Small intestine (tissue), 7 donors: ENCODE measurements at regions not wholly inside any gene's neighbourhood (a gene's known extent, or its start where the extent isn't known, plus 50 kb on each side); places are given as distances from the start of the nearest gene placed in this dataset.

Source experiments
- DNase-seq, 2 donors: peaks; one replicate each; pipeline versions ENCODE4 v3.0.0 to v3.0.0-alpha.2; 2013
- FAIRE-seq: peaks from 2 replicates; lab custom pipeline; 2012; peaks lifted over from hg19 to GRCh38; lab: Jason Lieb, UNC
- H3K27ac ChIP-seq, 3 donors: one replicate each; pipeline ENCODE4 v1.5.1; 2013; ENCODE audit warnings: low read length in 2 of 3, mild to moderate bottlenecking in 2 of 3, control low read depth in 1 of 3, inconsistent platforms in 1 of 3, low read depth in 1 of 3, moderate library complexity in 1 of 3
- H3K27me3 ChIP-seq, 3 donors: one replicate each; pipeline ENCODE4 v1.6.1; 2013; ENCODE audit warnings: low read length in 3 of 3, inconsistent platforms in 1 of 3; ENCODE audit not compliant: control insufficient read depth in 3 of 3, insufficient read depth in 3 of 3
- H3K36me3 ChIP-seq, 3 donors: one replicate each; pipeline ENCODE4 v1.6.1; 2013; ENCODE audit warnings: low read length in 3 of 3, inconsistent platforms in 1 of 3, low read depth in 1 of 3, mild to moderate bottlenecking in 1 of 3, moderate library complexity in 1 of 3; ENCODE audit not compliant: control insufficient read depth in 3 of 3, insufficient read depth in 2 of 3
- H3K4me1 ChIP-seq, 3 donors: one replicate each; pipeline ENCODE4 v1.6.1; 2013; ENCODE audit warnings: low read length in 2 of 3, inconsistent platforms in 1 of 3, low read depth in 1 of 3, mild to moderate bottlenecking in 1 of 3, moderate library complexity in 1 of 3; ENCODE audit not compliant: control insufficient read depth in 3 of 3, insufficient read depth in 2 of 3
- H3K4me3 ChIP-seq, 3 donors: one replicate each; pipeline ENCODE4 v1.5.1; 2013; ENCODE audit warnings: low read length in 3 of 3, control low read depth in 1 of 3, inconsistent platforms in 1 of 3, low read depth in 1 of 3, mild to moderate bottlenecking in 1 of 3, moderate library complexity in 1 of 3
- H3K9me3 ChIP-seq, 2 donors: one replicate each; pipeline ENCODE4 v1.6.1; 2013; ENCODE audit warnings: low read depth in 1 of 2, low read length in 1 of 2; ENCODE audit not compliant: control insufficient read depth in 2 of 2, insufficient read depth in 1 of 2
- WGBS, 3 donors: extraction: QIAGEN DNeasy Blood & Tissue Kit; methylation state at CpG; one replicate each; pipeline ENCODE4 v1.1.7; 2013; 5-methylcytosine and 5-hydroxymethylcytosine counted together
- donor health status: healthy with polysubstance abuse.
- donor health status: control.
- donor health status: control.
- donor health status: Bipolar disorder and iron deficiency.
- donor health status: healthy.

DNA sequence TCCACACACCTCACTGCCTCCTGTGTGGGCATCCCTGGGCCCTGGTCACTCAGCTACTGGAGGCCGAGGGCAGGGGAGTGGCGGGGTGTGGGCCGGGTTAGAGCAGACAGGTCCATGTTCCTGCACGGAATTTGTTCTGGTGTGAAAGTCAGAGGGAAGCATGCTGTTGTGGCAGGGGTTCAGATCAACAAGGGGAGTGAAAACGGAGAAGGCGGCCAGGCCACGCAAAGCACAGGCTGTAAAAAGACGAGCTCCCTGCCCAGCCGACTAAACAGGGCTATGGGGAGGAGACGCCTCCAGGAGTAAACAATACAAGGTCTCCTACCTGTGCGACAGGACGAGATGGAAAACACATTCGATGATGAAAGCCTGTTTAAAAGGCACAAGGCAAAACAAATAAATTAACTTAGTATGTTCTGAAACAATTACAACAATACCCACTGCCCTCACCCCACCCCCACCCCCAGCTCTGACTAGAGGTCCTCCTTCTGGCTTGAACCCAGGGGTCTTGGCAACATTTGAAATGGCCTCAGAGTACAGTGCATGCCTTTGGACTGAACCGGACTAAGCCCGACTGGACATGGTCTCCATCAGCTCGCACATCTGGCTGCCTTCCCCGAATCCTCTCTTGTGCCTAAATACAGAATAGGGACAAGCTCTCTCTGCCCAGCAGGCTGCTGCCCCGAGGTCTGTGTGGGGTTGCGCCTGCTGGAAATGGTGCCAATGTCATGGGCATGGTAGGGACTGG lies 274.9 kb upstream of the DIO3 start:
- no peak overlapping the region for H3K4me3 ChIP-seq
- no peaks in the 10 kb centered on the region for H3K9me3 ChIP-seq
- no peak for FAIRE-seq
- no peak overlapping the region for H3K27ac ChIP-seq
- no peaks in the 10 kb centered on the region for H3K36me3 ChIP-seq
- no peaks in the 10 kb centered on the region for H3K27me3 ChIP-seq
- DNase-seq = no peak
- peaks cover 0 to 14% (median 0%) of the 10 kb centered on the region in 3 donors for H3K4me1 ChIP-seq
- 76 to 81% (median 80%) methylated on average over 19 of the region's 19 CpGs for WGBS, 3 donors

DNA sequence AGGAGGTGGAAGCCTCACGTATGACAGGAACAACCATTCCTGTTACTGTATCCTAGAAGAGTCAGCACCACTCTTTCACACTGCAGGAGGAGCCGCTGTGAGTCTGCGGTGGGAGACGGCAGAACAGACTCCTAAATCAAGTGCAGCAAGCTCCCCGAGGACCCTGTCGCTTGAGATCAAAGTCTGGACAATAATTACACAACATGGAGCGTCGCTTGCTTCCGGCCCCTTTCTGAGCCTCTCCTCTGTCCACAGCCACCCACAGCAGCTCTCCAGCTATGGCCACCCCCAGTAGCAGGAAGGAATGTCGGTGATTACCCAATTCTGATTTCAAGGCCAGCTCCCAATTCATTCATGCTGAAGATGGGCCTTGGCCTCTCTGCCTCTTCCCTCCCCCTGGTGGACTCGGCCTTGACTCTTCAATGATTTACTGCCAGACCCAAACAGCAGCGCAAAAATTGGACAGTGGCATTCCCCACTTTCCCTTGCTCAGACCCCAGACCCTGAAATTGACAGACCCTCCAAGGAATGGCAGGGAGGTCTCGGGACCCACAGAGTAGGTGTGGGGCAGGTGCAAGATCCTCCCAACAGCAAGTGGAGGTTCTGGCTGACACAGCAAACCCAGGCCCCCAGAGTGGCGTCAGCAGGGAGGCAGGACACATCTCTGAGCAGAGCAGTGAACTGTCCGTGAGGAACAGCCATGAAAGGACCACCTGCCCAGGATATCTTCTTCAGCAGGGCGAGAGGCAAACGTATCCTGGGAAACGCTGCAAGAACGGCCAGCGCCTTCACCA lies 272.7 kb upstream of the DIO3 start:
- Histone ChIP-seq H3K9me3 (no peaks in the 10 kb centered on the region), H3K4me1 (peaks cover 0 to 14% (median 0%) of the 10 kb centered on the region in 3 donors), H3K36me3 (no peaks in the 10 kb centered on the region), H3K4me3 (no peak overlapping the region), H3K27ac (peak overlapping the region in 1 of 3 donors; percentile 54), H3K27me3 (no peaks in the 10 kb centered on the region)
- FAIRE-seq = no peak
- WGBS, 3 donors = 39 to 63% (median 56%) methylated on average over 20 of the region's 20 CpGs
- peak in 1 of 2 donors; percentile 68 for DNase-seq

DNA sequence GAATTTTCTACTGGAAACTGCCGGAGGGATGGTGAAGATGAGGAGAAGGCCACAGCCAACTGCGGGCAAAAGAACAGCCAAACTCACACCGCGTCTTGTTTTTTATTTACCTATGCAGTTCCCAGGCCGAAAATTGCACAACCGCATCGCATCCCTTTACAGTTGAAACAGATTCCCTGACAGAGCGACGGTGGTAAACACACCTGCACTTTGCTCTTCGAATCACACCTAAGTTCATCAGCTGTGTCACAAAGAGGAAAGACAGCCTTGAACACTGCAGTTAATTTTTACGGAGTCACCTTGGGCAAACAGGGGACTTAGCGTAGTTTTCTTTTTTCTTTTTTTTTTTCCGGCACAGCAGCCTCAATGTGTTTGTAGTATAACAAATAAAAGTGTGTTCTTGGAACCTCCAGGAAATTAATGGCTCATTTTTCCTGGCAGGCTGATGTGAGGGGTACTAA lies 272.0 kb upstream of the DIO3 start:
- DNase-seq (peak in 1 of 2 donors; percentile 91), FAIRE-seq (no peak)

DNA sequence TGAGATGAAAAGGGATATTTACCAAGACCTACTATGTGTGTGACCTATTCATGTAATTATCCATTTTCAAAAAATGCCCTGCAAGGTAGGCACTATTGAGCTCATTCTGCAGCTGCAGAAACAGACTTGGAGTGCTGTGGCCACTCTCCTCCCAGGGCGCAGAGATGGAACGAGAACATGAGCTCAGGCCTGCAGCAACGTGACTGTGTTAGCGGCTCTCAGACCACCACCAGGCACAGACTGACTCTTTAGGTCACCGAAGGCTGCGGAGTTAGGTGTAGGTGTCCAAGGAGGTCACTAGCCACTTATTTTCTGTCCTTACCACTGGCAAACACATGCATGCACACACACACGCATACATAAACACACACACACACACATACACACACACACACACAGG lies 271.4 kb upstream of the DIO3 start:
- DNase-seq = no peak
- Histone ChIP-seq H3K27ac (peak overlapping the region in 1 of 3 donors; percentile 8), H3K9me3 (peaks cover 0 to 3% of the 10 kb centered on the region in 2 donors), H3K27me3 (no peaks in the 10 kb centered on the region), H3K4me3 (no peak overlapping the region), H3K4me1 (peaks cover 0 to 14% (median 0%) of the 10 kb centered on the region in 3 donors), H3K36me3 (no peaks in the 10 kb centered on the region)
- FAIRE-seq = no peak
- 87 to 90% (median 88%) methylated on average over 7 of the region's 7 CpGs for WGBS, 3 donors

More for the DNA sequence above, 272.0 kb upstream of the DIO3 start:
- no peaks in the 10 kb centered on the region for H3K27me3 ChIP-seq
- H3K9me3 ChIP-seq = no peaks in the 10 kb centered on the region
- peak overlapping the region in 1 of 3 donors; percentile 54 for H3K27ac ChIP-seq
- no peaks in the 10 kb centered on the region for H3K36me3 ChIP-seq
- peaks cover 0 to 14% (median 0%) of the 10 kb centered on the region in 3 donors for H3K4me1 ChIP-seq
- 24 to 71% (median 45%) methylated on average over 13 of the region's 13 CpGs for WGBS, 3 donors
- H3K4me3 ChIP-seq = no peak overlapping the region

- H3K4me1 ChIP-seq = peaks cover 0 to 14% (median 0%) of the 10 kb centered on the region in 3 donors
- WGBS, 3 donors = 72 to 92% (median 90%) methylated on average over 6 of the region's 6 CpGs
- H3K27ac ChIP-seq = no peak overlapping the region
- peaks cover 0 to 9% of the 10 kb centered on the region in 2 donors for H3K9me3 ChIP-seq
- DNase-seq (no peak), FAIRE-seq (no peak)
- H3K36me3 ChIP-seq = no peaks in the 10 kb centered on the region
- H3K27me3 ChIP-seq = no peaks in the 10 kb centered on the region
- H3K4me3 ChIP-seq = no peak overlapping the region
Measured at GRCh38 chr14:101290611-101291010, 270.7 kb upstream of the DIO3 start.

- H3K27ac ChIP-seq = no peak overlapping the region
- H3K4me3 ChIP-seq = no peak overlapping the region
- H3K4me1 ChIP-seq = peaks cover 0 to 14% (median 0%) of the 10 kb centered on the region in 3 donors
- peaks cover 0 to under 1% (median 0%) of the 10 kb centered on the region in 3 donors for H3K27me3 ChIP-seq
- H3K36me3 ChIP-seq = no peaks in the 10 kb centered on the region
- WGBS, 3 donors = 63 to 76% (median 65%) methylated on average over 3 of the region's 3 CpGs
- H3K9me3 ChIP-seq = peaks cover 0 to 15% of the 10 kb centered on the region in 2 donors
- FAIRE-seq = no peak
- DNase-seq = no peak
Measured at GRCh38 chr14:101291390-101291789, 269.9 kb upstream of the DIO3 start.

GRCh38 chr14:101292448-101292847 lies 268.8 kb upstream of the DIO3 start:
- 43 to 70% (median 55%) methylated on average over 5 of the region's 5 CpGs for WGBS, 3 donors
- H3K9me3 ChIP-seq = peaks cover 0 to 17% of the 10 kb centered on the region in 2 donors

DNA sequence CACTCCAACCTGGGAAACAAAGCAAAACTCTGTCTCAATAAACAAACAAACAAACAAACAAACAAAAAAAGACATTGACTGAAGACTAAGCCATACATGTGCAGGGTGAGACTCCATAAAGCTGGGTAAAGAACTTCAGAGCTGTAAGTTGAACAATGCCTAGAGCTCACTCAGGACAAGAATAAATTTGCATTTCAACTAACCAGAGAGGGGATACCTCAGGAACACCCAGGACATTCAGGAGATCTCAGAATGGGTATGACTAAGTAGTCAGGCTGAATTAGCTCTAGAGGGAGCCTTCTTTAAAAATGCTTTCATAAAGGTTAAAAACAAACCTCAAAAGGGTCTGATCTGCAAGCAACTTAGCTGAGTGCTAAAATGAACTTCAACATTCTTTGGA lies 267.7 kb upstream of the DIO3 start:
- Histone ChIP-seq H3K36me3 (no peaks in the 10 kb centered on the region), H3K4me3 (no peak overlapping the region), H3K4me1 (peaks cover 0 to 10% (median 0%) of the 10 kb centered on the region in 3 donors), H3K9me3 (peaks cover 0 to 23% of the 10 kb centered on the region in 2 donors), H3K27ac (no peak overlapping the region), H3K27me3 (peaks cover 0 to 4% (median 0%) of the 10 kb centered on the region in 3 donors)
- DNase-seq (no peak), FAIRE-seq (no peak)

More at GRCh38 chr14:101292448-101292847, 268.8 kb upstream of the DIO3 start:
- Histone ChIP-seq H3K4me3 (no peak overlapping the region), H3K36me3 (no peaks in the 10 kb centered on the region), H3K27me3 (peaks cover 0 to 2% (median 0%) of the 10 kb centered on the region in 3 donors), H3K27ac (no peak overlapping the region), H3K4me1 (peaks cover 0 to 14% (median 0%) of the 10 kb centered on the region in 3 donors)
- no peak for FAIRE-seq
- no peak for DNase-seq
